Activated CD4-positive, CD25-positive, alpha-beta regulatory T cell (primary cell): ENCODE measurements at regions not wholly inside any gene's neighbourhood (a gene's known extent, or its start where the extent isn't known, plus 50 kb on each side); places are given as distances from the start of the nearest gene placed in this dataset.

Experiments
- DNase-seq, 4 experiments: peaks; one replicate each; lab custom pipeline; 2025; lab: John Stamatoyannopoulos, UW

DNA sequence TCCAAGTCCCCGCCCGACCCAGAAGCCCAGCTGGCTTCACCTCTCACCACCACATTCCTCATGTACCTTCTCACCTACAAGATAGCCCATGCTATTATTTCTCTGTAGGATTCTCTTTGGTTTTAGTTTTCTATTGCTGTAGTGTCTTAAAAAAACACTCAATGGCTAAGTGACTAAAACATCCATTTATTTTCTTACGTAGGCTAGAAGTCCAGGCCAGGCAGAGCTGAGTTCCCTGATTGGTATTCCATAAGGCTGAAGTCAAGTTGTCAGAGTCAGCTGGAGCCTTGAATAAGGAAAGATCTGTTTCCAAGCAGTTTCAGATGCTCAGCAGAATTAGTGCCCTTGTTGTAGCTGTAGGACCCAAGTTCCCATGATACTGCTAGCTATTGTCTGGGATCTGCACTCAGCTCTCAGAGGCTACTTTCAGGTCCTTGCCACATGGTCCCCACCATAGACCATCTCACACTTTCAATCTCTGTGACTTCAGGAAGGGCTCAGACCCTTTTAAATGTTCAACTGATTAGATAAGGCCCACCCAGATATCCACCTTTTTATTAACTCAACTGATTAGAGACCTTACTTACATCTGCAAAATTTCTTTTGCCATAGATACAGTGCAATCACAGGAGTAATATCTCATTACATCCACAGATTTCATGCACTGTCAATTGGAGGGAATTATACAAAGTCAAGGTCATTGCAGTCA lies 371.0 kb downstream of the TGFB2 start:
- no peak for DNase-seq

DNA sequence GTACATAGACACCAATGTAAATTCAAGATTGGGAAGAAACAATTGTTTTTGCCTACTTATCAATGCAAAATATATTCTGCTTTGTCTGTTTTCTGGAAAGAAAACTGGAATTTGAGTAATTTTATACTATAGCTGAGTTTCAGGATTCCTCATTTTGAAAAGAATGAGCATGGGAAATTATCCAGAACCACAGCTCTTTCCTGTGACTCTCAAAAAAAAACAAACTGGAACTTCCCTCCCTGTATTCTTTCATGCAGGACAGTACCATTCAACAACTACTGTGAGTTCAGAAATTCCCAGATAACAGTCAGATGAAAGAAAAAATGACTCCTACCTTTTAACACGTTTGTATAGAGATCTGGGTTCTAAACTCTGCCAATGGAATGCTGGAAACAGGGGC lies 372.4 kb downstream of the TGFB2 start:
- DNase-seq, result no peak

DNA sequence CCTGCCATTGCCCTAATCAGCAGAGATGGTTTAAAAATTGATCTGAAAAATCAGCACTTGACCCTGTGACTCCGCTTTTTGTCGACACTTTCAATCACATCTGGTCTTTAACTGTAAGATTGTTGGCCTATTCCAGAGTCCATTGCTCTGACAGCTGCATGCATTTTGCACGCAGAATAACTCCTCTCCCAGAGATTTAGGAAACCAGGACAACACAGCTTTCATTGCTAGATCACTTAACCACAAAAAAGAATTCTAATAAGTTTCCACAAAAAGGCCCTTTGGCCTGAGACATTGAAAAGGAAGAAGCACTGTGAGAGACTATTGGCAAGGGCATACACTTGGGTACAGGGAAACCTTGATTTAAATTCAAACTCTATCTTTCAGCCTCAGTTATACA lies 373.1 kb downstream of the TGFB2 start:
- no peak for DNase-seq

DNA sequence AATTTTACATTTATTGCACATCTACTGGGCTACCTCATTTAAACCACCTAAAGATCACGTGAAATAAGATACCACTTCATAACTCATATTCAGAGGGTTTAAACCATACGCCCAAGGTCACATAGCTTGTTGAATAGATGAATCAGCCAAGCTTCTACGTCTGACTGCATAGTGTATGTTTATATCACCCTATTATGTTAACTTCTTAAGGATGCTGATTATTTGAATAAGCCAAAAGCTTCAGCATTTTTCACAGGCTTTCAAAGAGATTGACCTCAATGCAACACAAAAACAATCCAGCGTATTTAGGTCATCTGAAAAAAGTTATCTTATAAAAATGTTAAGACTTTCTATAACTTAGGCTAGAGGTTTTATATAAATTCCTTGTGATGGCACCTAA lies 373.8 kb downstream of the TGFB2 start:
- DNase-seq, result no peak

DNA sequence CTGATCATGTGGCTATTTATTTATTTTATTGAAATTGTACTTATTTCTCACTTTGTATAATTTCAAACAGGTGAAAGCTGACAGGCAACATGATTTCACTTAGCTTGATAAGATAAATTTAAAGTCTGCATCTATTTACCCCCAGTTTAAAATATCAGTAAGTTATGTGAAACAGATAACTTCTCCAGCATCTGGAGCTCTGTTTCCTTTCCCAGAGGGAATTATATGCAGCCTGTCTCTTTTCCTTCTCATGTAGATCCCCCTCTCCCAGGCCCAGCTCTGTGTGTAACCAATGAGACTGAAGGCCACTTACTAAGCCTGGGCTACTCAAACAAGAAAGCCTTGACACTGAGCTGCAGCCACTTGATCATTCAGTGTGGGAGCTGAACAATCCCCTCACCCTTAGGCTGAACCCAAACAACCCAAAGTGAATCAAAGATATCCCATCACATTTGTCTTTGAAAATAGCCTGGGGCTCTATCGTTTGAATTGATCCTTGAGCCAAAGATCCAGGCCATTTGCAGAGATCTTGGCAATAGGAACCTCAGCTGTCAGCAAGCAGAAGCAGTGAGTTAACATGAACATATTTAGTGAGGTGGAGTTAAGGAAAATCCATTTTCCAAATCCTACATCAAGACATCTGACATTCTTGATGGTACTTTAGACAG lies 383.9 kb downstream of the TGFB2 start:
- no peak for DNase-seq

DNA sequence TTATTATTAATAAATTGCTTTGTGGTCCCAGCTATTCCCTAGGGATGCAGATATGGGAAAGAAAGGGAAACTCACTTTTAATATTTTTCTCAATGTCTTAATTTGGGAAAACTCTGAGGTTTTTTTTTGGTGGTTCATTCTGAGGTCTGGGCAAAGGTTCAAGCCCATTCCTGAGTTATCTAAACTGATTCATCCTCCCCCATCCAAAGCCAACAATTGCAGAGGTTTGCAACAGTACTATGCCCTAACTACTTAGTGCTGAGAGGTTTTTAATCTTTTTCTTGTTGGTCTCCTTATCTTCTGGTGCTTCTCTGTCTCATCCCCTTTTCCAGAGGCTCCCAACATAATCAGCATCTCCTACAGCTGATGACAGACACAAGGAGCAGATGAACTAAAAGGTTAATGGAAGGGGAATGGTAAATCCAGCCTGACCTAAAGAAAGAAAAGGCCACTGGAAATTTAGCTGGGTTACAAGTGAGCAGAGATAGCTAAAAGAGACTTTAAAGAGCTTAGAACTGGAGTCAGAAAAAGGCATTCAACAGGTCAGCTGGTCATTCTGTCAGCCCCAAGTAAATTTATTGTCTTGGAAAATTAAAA lies 390.4 kb downstream of the TGFB2 start:
- DNase-seq, result no peak

DNA sequence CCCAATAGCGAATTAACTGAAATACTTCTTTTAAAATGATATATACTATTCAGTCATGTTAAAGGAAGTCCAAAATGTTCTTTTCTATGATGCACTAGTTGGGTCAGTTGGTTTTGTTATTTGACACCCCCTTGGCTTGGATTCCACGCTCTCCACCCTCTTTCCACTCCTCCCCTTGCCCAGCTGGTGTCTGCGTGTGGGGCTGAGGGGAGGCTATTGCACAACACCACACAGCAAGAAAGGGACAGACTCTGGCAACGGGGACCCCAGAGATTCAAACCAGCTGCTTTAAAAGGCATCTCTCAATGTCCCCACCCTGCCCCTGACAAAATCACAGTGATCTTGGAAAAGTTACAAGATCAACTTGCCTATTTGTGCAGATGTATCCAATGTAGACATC lies 394.3 kb downstream of the TGFB2 start:
- no peak for DNase-seq

DNA sequence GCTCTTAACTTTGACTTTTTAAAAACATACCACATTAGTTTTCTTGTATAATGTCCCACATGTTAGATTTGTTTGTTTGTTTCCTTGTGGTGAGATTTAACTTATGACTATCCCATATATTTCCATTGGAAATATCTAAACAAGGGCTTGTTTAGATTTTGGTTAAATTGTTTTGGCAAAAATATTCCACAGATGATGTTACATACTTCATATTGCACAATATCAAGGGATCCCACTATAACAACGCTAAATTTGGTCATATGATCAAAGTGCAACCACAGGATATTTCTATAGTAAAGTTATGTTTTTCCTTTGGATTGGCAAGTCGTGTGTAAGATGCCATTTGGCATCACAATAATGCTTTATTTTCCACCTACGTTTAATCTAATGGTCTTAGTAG lies 396.7 kb downstream of the TGFB2 start:
- no peak for DNase-seq

DNA sequence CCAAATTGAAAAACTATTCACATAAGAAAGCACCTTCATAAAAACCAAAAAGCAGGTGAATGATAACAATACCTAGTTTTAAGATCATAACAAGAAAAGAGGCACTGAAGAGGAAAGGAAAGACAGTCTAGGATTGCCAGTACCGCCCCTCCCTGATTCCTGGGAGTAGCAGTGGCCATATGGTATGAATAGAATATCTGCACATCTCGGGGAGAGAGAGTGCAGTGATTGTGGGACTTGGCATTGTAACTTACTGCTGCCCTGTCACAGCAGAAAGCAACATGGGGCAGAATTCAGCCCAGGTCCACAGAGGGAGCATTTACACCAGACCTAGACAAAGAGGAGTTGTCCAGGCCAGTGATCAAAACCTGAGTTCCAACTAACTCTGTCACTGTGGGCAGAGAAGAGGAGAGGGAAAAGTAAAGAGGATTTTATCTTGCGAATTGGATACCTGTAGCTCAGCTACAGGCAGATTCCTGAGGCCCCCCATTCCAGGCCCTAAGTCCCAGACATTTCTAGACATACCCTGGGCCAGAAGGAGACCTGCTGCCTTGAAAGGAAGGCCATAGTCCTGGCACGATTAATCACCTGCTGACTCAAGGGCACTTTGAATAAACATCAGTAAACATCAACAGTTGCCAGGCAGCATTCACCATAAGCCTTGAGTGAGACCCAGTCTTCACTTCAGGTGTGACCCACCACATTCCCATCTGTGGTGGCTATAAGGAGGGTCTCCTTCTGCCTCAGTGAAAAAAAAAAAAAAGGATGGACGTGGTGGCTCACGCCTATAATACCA lies 397.5 kb downstream of the TGFB2 start:
- no peak for DNase-seq

DNA sequence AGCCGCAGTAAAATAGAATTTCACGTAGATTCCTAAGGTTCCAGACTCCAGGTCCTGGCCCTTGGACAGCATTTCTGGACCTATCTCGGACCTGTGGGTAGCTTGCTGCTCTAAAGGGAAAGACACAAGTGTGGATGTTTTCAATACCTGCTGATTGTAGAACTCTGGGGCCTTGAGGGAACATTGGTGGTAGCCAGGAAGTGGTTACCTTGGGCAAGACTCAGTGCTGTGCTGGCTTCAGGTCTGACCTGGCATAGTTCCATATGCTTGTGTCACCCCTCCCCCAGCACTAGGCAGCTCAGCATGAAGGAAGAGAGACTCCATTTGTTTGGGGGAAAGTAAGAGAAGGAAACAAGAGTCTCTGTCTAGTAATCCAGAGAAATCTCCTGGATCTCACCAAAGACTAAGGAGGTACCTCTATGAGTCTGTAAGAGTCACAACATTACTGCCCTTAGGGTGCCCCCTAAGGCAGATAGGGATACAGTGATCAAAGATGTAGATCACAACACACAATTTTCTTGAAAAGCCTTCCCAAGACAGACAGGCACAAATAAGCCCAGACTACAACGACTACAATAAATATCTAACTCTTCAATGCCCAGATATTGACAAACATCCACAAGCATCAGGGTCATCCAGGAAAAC lies 398.8 kb downstream of the TGFB2 start:
- no peak for DNase-seq

DNA sequence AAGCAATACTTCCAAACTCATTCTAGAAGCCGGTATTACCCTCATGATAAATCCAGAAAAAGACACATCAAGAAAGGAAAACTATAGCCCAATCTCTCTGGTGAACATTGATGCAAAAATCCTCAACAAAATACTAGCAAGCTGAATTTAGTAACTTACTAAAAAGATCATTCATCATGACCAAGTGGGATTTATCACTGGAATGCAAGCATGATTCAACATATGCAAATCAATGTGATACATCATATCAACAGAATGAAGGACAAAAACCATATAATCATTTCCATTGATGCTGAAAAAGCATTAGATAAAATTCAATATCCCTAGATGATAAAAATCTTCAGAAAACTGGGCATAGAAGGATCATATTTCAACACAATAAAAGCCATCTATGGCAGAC lies 402.9 kb downstream of the TGFB2 start:
- DNase-seq, result no peak

DNA sequence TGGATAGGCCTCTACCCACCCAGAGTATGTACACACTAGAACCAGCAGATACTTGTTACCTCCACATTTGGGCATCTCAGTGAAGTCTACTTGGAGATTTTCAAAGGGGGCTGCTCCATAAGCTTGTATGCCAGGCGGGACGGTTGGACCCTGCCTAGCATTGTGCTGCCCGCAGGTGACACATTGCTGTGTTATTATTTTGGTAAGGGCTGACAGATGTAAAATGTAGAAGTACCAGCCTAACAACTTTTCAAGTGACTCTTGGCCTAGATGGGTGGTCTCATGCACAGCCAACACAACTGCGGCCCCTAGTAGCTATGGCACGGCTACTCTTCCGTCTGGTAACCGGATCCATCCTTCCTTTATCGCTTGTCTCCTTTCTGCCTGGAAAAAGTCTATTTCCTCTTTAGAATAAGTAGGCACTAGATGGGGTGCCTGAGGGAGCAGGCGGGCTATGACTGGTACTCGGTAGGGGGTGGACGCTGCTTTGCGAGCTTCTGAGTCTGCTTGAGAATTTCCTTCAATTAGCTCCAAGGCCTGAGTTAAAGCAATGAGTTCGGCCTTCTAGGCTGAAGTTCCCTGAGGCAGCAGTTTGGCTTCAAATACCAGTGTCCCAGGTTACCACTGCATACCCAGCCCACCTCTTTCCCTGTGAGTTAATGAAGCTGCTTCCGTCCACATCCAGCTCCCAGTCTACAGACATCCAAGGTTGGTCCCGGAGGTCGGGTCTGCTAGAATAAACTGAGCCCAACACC lies 405.3 kb downstream of the TGFB2 start:
- no peak for DNase-seq

DNA sequence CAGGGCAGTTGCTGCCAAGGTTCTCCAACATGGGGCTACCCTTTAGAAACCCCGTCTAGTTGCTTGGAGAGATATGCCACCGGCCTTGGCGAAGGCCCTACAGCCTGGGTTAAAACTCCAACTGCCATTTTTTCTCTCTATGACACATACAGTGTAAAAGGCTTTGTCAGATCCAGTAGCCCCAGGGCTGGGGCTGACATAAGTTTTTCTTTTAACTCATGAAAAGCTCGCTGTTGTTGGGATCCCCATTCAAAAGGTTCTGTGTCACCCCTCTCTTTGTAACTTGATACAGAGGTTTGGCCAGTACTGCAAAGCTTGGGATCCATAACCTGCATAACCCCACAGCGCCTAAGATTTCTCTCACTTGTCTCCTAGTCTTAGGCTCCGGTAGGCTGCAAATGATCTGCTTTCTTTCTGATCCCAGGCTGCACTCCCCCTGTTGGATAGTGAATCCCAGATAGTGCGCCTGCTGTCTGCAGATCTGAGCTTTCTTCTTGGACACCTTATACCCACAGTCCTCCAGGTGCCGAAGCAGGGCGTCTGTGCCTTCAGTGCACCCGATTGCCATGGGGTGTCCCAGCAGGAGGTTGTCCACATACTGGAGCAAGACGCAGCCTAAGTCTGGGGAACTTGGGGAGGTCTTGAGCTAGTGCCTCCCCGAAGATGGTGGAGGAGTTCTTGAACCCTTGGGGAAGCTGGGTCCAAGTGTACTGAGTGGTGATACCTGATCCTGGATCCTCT lies 406.2 kb downstream of the TGFB2 start:
- DNase-seq, result no peak

DNA sequence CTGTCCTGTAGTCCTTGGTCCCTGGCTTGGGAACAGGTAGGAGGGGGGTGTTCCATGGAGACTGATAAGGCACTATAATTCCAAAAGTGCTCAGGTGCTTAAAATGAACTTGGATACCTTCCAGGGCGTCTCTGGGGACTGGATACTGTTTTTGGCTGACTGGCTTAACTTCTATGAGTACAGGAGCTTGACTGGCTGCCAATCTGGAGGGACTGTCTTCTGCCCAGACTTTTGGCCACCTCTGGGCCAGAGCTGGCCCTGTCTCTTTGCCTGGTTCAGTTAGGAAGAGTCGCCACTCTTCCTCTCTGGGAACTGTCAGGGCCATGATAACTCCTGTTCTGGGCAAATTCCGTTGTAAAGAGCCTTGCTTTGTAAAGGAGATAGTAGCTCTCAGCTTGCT lies 407.0 kb downstream of the TGFB2 start:
- no peak for DNase-seq

DNA sequence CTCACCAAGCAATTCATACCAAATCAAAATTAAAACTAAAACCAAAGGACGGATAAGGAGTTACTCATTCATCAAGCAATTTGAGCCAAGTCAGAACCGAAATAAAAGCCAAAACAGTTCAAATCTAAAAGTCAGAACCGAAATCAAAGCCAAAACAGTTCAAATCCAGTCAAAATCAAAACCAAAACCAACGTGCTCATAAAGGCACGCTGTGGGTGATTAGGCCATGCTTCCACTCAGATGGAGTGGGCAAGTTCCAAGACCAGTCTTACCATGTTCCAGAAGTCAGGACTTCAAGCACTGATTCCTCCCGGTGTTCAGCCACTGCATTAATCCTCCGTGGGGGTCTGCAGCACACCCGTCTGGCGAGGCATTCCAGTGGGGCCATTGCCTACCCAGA lies 409.3 kb downstream of the TGFB2 start:
- DNase-seq, result no peak

DNA sequence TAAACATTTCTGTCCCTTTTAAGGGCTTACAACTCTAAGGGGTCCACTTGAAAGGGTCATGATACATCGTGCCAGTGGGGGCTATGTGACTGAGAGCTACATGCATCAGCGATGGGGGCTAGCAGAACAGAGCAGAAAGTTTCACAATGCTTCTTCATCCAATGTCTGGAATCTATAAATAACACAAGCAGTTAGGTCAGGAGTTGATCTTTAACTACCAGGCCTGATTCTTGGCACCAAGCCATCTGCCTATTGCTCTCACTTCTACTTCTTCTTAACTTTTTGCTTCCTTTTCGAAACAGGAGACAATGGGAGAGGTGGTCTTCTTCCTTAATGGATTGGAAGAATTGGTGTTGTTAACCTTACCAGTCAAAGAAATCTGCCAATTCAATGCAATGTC lies 410.0 kb downstream of the TGFB2 start:
- no peak for DNase-seq

DNA sequence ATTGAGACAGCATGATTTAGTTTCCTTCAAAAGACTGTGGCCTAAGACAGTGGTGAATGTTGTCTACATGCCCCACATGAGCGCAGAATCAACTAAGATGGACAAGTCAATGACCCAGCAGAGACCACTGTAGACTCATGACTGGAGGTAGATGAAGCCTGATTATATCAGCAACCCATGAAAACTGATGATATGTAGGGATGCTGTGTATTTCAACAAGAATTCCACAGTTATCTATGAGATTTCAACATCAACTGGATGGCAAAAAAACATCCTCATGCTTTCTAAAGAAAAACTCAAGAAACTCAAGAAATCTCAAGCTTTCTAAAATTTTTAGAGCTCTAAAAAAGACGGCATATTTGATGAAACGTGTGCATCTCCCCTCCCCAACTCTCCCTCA lies 413.9 kb upstream of the LYPLAL1 start:
- DNase-seq, result no peak

DNA sequence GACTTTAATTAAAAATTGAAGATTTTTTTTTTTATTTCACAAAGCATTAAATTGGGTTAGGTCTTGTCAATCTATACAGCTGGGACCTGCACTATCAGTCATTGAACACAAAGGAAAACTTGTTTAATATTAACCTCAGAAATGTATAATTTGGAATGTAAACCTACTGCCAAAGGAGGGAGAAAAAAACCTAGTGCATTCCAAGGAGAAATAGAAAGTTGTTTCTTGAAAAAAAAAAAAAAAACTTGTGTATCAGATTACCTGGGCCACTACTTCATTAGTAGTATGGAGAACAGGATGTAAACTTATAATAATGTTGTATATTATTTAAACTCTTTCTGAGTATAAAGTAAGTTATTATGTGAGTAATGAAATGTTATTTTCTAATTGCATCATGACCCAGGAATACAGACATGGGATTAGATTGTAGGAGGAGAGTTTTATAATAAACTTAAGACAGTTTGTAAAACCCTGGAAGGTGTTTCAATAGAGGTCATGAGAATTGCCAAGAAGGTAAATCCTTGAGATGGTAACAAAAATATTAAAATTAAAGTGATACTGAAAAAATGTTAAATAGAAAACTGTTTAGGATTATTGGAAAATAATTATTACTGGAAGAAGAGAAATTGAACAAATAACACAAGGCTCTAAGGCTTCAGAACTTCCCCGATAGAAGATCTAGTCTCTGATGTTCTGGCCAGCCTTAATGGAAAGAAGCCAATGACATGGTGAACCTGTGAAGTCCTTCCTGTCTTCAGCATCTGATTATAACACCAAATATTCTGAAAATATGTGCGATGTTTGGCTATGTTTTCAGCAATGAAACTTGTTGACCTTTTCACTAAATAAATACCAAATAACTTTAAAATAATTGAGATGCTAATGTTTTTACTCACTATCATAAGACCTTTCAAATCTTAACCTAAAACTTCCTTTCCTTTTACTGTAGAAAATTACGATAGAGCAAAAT lies 412.8 kb upstream of the LYPLAL1 start:
- DNase-seq, result no peak

DNA sequence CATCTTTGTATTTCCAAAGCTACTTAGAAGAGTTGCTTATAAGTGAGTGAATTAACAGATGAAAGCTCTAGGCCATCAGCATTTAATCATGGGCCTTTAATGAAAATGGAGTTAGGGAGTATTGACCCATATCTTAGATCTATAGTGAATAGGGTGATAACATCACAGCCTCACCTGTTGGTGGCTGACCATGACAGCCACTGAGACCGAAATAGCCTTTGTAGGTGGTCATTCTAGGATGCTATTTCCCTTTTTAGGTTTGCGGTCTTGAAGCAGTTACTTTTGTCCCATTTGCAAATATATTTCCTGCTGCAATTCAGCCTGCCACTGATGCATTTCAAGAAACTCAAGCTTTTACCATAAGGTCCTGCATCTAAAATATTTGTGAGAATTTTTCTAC lies 410.1 kb upstream of the LYPLAL1 start:
- DNase-seq, result no peak

DNA sequence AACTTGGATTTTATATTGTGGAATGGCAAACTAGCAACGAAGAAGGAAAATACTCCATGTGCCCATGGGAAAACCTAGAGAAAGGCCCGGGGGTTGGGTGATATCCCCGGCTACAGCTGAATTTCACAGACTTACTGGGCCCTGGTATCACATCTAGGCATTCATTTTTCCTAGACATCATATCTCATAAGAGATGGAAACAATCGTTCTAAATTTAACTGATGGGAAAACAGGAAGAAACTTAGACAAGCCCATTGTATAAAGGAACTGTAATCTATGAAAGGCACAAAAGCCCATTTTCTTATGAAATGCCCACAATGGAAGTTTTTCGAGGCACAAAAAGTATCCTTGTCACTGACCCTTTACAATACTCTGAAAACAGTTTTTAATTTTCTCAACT lies 407.9 kb upstream of the LYPLAL1 start:
- no peak for DNase-seq
